Left ventricle myocardium superior (tissue), 1 donor: ENCODE measurements at regions not wholly inside any gene's neighbourhood (a gene's known extent, or its start where the extent isn't known, plus 50 kb on each side); places are given as distances from the start of the nearest gene placed in this dataset.
"Not testable (repeated sequence)": the region's sequence is repeated elsewhere in the genome, so short reads cannot be mapped to it uniquely, and the experiment has no call there.

Experiments used
- ATAC-seq: fragments of 200-7000 bp; cut with Tn5 transposase; one replicate; pipeline ENCODE4 v1.9.1; 2020; ENCODE audit warnings: mild to moderate bottlenecking, moderate library complexity
- DNase-seq: peaks from one replicate; pipeline ENCODE4 v3.0.0-alpha.2; 2020
- intact Hi-C: fragments of 100-400 bp; cut with micrococcal nuclease; formaldehyde crosslinking; loops from one replicate; pipeline ENCODE4 v1.11.0; 2022
- donor health status: DM: no; HTN: yes; CAD: no; lungs with severe emphysema.

- ATAC-seq = peak; percentile 82
Observed at GRCh38 chr15:87731630-87732029, 524.9 kb downstream of the NTRK3 start.

GRCh38 chr15:87730706-87731105 is 525.8 kb downstream of the NTRK3 start:
- DNase-seq (no peak), ATAC-seq (no peak)
- intact Hi-C loops = no loop called here

More at GRCh38 chr15:87731630-87732029, 524.9 kb downstream of the NTRK3 start:
- DNase-seq = no peak
- intact Hi-C loops = no loop called here

- no peak for ATAC-seq
- intact Hi-C loops = no loop called here
- no peak for DNase-seq
Observed at GRCh38 chr15:87728998-87729397, 527.5 kb downstream of the NTRK3 start.

GRCh38 chr15:87727073-87727472 is 529.5 kb downstream of the NTRK3 start:
- no peak for DNase-seq
- no peak for ATAC-seq
- intact Hi-C loops = no loop called here

GRCh38 chr15:87724330-87724729 is 532.2 kb downstream of the NTRK3 start:
- DNase-seq (peak; percentile 34), ATAC-seq (peak; percentile 59)
- intact Hi-C loops = no loop called here

- DNase-seq (no peak), ATAC-seq (peak; percentile 86)
- intact Hi-C loops = no loop called here
Observed at GRCh38 chr15:87722941-87723691, 533.4 kb downstream of the NTRK3 start.

GRCh38 chr15:87720235-87720634 is 536.3 kb downstream of the NTRK3 start:
- DNase-seq (no peak), ATAC-seq (no peak)
- intact Hi-C loops = no loop called here

GRCh38 chr15:87716422-87716821 is 540.1 kb downstream of the NTRK3 start:
- intact Hi-C loops = no loop called here
- no peak for DNase-seq
- ATAC-seq = no peak

GRCh38 chr15:87715252-87715651 is 541.3 kb downstream of the NTRK3 start:
- ATAC-seq (no peak), DNase-seq (no peak)
- intact Hi-C loops = no loop called here

- intact Hi-C loops = no loop called here
- ATAC-seq (peak; percentile 76), DNase-seq (no peak)
Observed at GRCh38 chr15:87713475-87713879, 543.1 kb downstream of the NTRK3 start.

GRCh38 chr15:87712211-87712610 is 544.3 kb downstream of the NTRK3 start:
- no peak for ATAC-seq
- no peak for DNase-seq
- intact Hi-C loops = no loop called here

GRCh38 chr15:87711026-87711425 is 545.5 kb downstream of the NTRK3 start:
- no peak for ATAC-seq
- intact Hi-C loops = no loop called here
- no peak for DNase-seq

- intact Hi-C loops = no loop called here
- no peak for DNase-seq
Observed at GRCh38 chr15:87710406-87710805, 546.1 kb downstream of the NTRK3 start.

GRCh38 chr15:87707566-87708130 is 548.9 kb downstream of the NTRK3 start:
- DNase-seq (no peak), ATAC-seq (no peak)
- intact Hi-C loops = no loop called here

More at GRCh38 chr15:87710406-87710805, 546.1 kb downstream of the NTRK3 start:
- peak; percentile 71 for ATAC-seq

GRCh38 chr15:87707071-87707470 is 549.5 kb downstream of the NTRK3 start:
- intact Hi-C loops = no loop called here
- ATAC-seq (no peak), DNase-seq (no peak)

- no peak for ATAC-seq
- intact Hi-C loops = no loop called here
- DNase-seq = no peak
Observed at GRCh38 chr15:87706001-87706400, 550.5 kb downstream of the NTRK3 start.

- ATAC-seq = no peak
- DNase-seq = no peak
- intact Hi-C loops = no loop called here
Observed at GRCh38 chr15:87704276-87704675, 552.3 kb downstream of the NTRK3 start.

GRCh38 chr15:87703327-87704111 is 553.0 kb downstream of the NTRK3 start:
- DNase-seq (no peak), ATAC-seq (peak; percentile 85)
- intact Hi-C loops = no loop called here

- DNase-seq = no peak
- intact Hi-C loops = no loop called here
- no peak for ATAC-seq
Observed at GRCh38 chr15:87702270-87702669, 554.3 kb downstream of the NTRK3 start.

GRCh38 chr15:87698467-87698866 is 558.1 kb downstream of the NTRK3 start:
- ATAC-seq, DNase-seq, intact Hi-C loops: not testable (repeated sequence)
